ENCODE measurements at regions not wholly inside any gene's neighbourhood (a gene's known extent, or its start where the extent isn't known, plus 50 kb on each side); places are given as distances from the start of the nearest gene placed in this dataset.
A peak's percentile ranks its signal among the peaks of the same experiment; 100 is the strongest.

- no peak overlapping the region for H3K4me3 ChIP-seq (ENCODE audit: low read length)
- DNase-seq (ENCODE audit: low read depth), result peak; percentile 10
- TF ChIP-seq CTCF (conservative IDR thresholded peaks at IDR 0.05; ENCODE audit: low read depth, low read length), result no peak
These were observed 1096.3 kb downstream of the GALC start for GRCh38 chr14:86896701-86897100.

GRCh38 chr14:86892152-86892956, 1100.6 kb downstream of the GALC start:
- no peak overlapping the region for H3K4me3 ChIP-seq (ENCODE audit: low read length)
- DNase-seq (ENCODE audit: low read depth), result peak; percentile 24
- TF ChIP-seq CTCF (conservative IDR thresholded peaks at IDR 0.05; ENCODE audit: low read depth, low read length), result no peak

- H3K4me3 ChIP-seq (ENCODE audit: low read length), result no peak overlapping the region
- no peak for DNase-seq (ENCODE audit: low read depth)
- no peak for TF ChIP-seq CTCF (conservative IDR thresholded peaks at IDR 0.05; ENCODE audit: low read depth, low read length)
These were observed 1107.7 kb downstream of the GALC start for GRCh38 chr14:86885280-86885679.

GRCh38 chr14:86884498-86884897, 1108.5 kb downstream of the GALC start:
- no peak overlapping the region for H3K4me3 ChIP-seq (ENCODE audit: low read length)
- TF ChIP-seq CTCF (conservative IDR thresholded peaks at IDR 0.05; ENCODE audit: low read depth, low read length), result no peak
- no peak for DNase-seq (ENCODE audit: low read depth)

GRCh38 chr14:86882818-86883217, 1110.2 kb downstream of the GALC start:
- H3K4me3 ChIP-seq (ENCODE audit: low read length), result no peak overlapping the region
- no peak for TF ChIP-seq CTCF (conservative IDR thresholded peaks at IDR 0.05; ENCODE audit: low read depth, low read length)
- DNase-seq (ENCODE audit: low read depth), result no peak

- no peak for TF ChIP-seq CTCF (conservative IDR thresholded peaks at IDR 0.05; ENCODE audit: low read depth, low read length)
These were observed 1127.0 kb downstream of the GALC start for GRCh38 chr14:86865934-86866333.

GRCh38 chr14:86858591-86858990, 1134.4 kb downstream of the GALC start:
- TF ChIP-seq CTCF (conservative IDR thresholded peaks at IDR 0.05; ENCODE audit: low read depth, low read length), result no peak
- no peak for DNase-seq (ENCODE audit: low read depth)
- no peak overlapping the region for H3K4me3 ChIP-seq (ENCODE audit: low read length)

More at GRCh38 chr14:86865934-86866333, 1127.0 kb downstream of the GALC start:
- no peak for DNase-seq (ENCODE audit: low read depth)
- no peak overlapping the region for H3K4me3 ChIP-seq (ENCODE audit: low read length)
